Uterus (tissue), 2 donors: ENCODE measurements at regions not wholly inside any gene's neighbourhood (a gene's known extent, or its start where the extent isn't known, plus 50 kb on each side); places are given as distances from the start of the nearest gene placed in this dataset.

ENCODE experiments used
- POLR2A ChIP-seq, 2 donors: fragments of 450-650 bp; IDR thresholded peaks; one replicate each; pipeline ENCODE4 v1.6.1; 2016; ENCODE audit warnings: antibody characterized with exemption in 2 of 2, mild to moderate bottlenecking in 1 of 2, moderate library complexity in 1 of 2
- TF ChIP-seq, protein P1 (sequence below), 4 experiments: fragments of 200-600 bp in 2 of 4; fragments of 450-650 bp in 2 of 4; sonication (generic) in 2 of 4; IDR thresholded peaks; one replicate each; pipeline ENCODE4 v1.5.1; 2016 to 2019; ENCODE audit warnings: antibody characterized with exemption in 4 of 4, mild to moderate bottlenecking in 2 of 4, moderate library complexity in 1 of 4

DNA sequence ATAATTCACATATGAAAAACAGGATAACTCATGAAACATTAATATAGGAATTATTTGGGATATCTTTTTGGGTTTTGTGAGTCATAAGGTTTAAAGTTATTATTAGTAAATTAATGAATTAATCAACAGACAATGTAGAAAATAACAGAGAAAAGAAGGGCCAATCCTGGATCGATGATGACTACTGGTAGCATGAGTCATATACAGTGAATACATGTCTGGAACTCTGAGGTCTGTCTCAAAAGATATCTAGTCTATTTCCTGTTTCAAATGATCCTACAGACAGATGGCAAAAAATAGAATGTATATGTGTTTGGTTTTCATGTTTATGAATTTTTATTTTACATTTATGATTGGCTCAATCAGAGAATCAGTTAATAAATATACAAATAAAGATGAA is 86.4 kb upstream of the RTL1 start:
- TF ChIP-seq, protein P1, sequence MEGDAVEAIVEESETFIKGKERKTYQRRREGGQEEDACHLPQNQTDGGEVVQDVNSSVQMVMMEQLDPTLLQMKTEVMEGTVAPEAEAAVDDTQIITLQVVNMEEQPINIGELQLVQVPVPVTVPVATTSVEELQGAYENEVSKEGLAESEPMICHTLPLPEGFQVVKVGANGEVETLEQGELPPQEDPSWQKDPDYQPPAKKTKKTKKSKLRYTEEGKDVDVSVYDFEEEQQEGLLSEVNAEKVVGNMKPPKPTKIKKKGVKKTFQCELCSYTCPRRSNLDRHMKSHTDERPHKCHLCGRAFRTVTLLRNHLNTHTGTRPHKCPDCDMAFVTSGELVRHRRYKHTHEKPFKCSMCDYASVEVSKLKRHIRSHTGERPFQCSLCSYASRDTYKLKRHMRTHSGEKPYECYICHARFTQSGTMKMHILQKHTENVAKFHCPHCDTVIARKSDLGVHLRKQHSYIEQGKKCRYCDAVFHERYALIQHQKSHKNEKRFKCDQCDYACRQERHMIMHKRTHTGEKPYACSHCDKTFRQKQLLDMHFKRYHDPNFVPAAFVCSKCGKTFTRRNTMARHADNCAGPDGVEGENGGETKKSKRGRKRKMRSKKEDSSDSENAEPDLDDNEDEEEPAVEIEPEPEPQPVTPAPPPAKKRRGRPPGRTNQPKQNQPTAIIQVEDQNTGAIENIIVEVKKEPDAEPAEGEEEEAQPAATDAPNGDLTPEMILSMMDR (IDR thresholded peaks at IDR 0.05) = no peak
- TF ChIP-seq POLR2A (IDR thresholded peaks at IDR 0.05) = no peak
